Choroid plexus epithelial cell (primary cell): ENCODE measurements at regions not wholly inside any gene's neighbourhood (a gene's known extent, or its start where the extent isn't known, plus 50 kb on each side); places are given as distances from the start of the nearest gene placed in this dataset.

Source experiments
- DNase-seq: peaks from one replicate; pipeline ENCODE4 v3.0.0-alpha.2; 2010; ENCODE audit warnings: low read depth
- H3K4me3 ChIP-seq: 2 replicates; pipeline ENCODE4 v1.5.1; 2011; ENCODE audit warnings: low read depth, mild to moderate bottlenecking, control low read depth, low read length, moderate library complexity
- CTCF ChIP-seq: conservative IDR thresholded peaks from 2 replicates; pipeline ENCODE4 v1.5.1; 2011; ENCODE audit warnings: low read depth, mild to moderate bottlenecking, control low read depth, inconsistent platforms, low read length, moderate library complexity

GRCh38 chr2:226625946-226626345 is 173.7 kb downstream of the IRS1 start:
- H3K4me3 ChIP-seq, result no peak overlapping the region
- no peak for TF ChIP-seq CTCF
- no peak for DNase-seq

DNA sequence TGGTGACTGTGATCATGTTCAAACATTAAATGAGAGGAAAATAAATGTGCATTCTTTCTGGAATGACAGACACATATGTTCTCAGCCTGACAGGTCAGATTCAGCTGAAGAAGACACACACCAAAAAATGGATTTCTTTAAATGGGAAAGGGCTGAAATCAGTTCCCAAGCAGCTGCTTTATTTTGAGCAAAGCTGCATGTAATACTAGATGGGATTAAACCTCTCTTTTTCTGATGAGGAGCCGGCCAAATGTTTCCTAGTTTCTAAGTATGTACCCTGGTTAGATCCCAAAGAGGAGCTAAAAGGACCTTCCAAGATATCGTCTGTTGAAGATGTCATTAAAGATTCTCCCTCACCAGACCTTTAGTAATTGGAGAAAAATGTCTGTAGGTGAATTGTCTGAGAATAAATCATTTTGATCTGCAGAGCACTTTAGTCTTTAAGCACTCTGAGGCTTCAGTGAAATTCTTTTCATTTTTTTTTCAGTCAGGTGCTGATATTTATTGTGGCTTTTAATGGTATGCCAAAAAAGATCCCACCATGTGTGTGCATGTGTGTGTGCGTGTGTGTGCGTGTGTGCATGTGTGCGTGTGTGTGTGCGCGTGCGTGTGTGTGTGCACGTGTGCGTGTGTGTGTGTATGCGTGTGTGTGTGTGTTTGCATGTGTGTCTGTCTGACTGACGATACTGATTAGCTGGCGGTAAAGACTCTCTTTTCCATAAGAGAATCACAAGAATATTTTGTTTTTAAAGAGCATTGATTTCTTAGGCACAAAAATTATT is 175.8 kb downstream of the IRS1 start:
- DNase-seq, result peak; percentile 9
- TF ChIP-seq CTCF, result no peak
- no peak overlapping the region for H3K4me3 ChIP-seq

DNA sequence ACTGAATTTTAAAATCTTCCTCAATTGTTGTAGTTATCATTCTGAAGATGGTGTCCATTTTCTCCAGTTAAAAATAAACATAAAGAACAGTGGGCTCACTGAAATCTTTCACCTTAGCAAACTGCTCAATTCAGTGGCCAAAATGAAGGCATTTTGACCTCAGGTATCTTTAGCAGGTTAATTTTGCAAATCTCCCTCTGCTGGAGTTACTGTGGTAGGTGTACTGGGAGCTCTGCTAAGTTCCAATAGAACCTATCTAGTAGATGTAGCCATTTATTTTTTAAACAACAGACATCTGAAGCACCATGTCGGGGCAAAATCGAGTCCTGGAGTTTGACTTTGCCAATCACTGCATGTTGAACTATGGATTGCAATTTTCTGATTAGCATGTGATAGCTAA is 177.1 kb downstream of the IRS1 start:
- DNase-seq, result peak; percentile 20
- H3K4me3 ChIP-seq, result no peak overlapping the region
- peak; percentile 42 for TF ChIP-seq CTCF

- no peak overlapping the region for H3K4me3 ChIP-seq
- no peak for DNase-seq
- TF ChIP-seq CTCF, result no peak
Observed at GRCh38 chr2:226620176-226620575, 179.4 kb downstream of the IRS1 start.

- DNase-seq, result no peak
- no peak for TF ChIP-seq CTCF
- no peak overlapping the region for H3K4me3 ChIP-seq
Observed at GRCh38 chr2:226619707-226620106, 179.9 kb downstream of the IRS1 start.

DNA sequence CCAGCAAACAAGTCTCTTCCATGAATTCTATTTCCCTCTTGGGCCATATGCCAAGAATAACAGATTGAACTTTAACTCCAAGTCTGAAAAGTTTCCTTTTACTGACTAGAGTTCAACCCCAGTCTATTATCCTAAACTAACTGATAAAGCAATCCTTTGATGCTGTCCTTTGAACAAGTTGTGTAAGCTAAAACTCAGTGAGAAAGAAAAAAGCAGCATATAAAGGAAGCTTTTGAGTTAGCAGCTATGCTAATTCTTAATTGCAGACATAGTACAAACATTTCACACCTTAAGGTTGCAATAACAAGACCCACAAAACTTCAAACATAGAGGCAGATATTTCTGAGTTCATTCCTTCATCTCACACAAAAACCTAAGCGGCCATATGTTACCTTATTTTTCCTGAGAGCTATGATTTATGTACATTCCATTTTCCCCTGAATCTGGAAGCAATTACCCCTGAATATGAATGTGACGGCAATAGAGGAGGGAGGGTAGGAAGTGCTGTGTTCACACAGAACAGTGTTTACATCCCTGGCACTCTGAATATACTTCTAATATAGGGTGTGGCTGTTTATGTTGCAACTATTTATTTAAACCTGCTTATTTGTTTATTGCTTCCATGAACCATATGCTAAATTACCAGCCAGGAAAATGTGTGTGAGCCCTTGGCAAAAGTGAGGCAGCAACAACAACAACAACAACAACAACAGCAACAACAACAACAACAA is 180.6 kb downstream of the IRS1 start:
- H3K4me3 ChIP-seq, result no peak overlapping the region
- no peak for TF ChIP-seq CTCF
- DNase-seq, result peak; percentile 76

DNA sequence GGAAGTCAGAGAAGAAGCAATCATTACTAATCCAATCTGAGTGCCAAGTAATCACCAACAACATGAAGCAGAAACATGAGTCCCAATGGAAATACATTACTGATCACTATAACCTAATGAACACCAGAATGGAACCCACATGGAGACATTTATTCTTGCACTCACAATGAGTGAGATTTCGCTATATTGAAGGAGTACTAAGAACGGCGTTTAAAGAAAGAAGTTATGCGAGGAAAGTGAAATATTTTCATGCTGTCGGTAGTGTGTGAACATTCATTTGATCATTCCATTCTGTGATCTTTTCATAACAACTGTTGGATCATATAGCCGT is 181.1 kb downstream of the IRS1 start:
- H3K4me3 ChIP-seq, result no peak overlapping the region
- no peak for TF ChIP-seq CTCF
- DNase-seq, result no peak
